ENCODE measurements at regions not wholly inside any gene's neighbourhood (a gene's known extent, or its start where the extent isn't known, plus 50 kb on each side); places are given as distances from the start of the nearest gene placed in this dataset.

- Histone ChIP-seq H3K4me2 (ENCODE audit: low read length) (no peak overlapping the region), H4K12ac (ENCODE audit: low read depth, low read length) (no peak overlapping the region), H2AFZ (ENCODE audit: insufficient read depth, low read length, poor library complexity) (no peak overlapping the region), H3K79me1 (ENCODE audit: low read length) (no peaks in the 10 kb centered on the region), H2AK5ac (ENCODE audit: low read length) (no peak overlapping the region), H4K8ac (ENCODE audit: low read depth, low read length) (no peak overlapping the region), H3K27ac (ENCODE audit: low read depth, low read length) (no peak overlapping the region), H3K14ac (ENCODE audit: low read length) (no peak overlapping the region), H3K9me3 (ENCODE audit: insufficient read depth, low read depth, low read length) (no peaks in the 10 kb centered on the region), H3K4ac (ENCODE audit: low read depth, low read length) (no peak overlapping the region), H4K91ac (ENCODE audit: low read depth, low read length) (no peak overlapping the region), H3K36me3 (ENCODE audit: control insufficient read depth in 1 of 2, insufficient read depth in 2 of 2, low read length in 2 of 2) (no peaks in the 10 kb centered on the region), H2BK5ac (ENCODE audit: low read depth, low read length, poor library complexity) (no peak overlapping the region), H3K27me3 (ENCODE audit: insufficient read depth, low read length) (no peaks in the 10 kb centered on the region), H3K18ac (ENCODE audit: low read length) (no peak overlapping the region), H3K79me2 (ENCODE audit: control insufficient read depth, insufficient read depth, low read length, poor library complexity) (no peaks in the 10 kb centered on the region), H3K4me1 (ENCODE audit: control insufficient read depth in 1 of 2, insufficient read depth in 2 of 2, low read length in 2 of 2) (no peaks in the 10 kb centered on the region), H3K4me3 (ENCODE audit: low read depth, low read length) (no peak overlapping the region), H3K9ac (ENCODE audit: low read length) (no peak overlapping the region), H2BK12ac (ENCODE audit: low read length) (no peak overlapping the region), H2BK120ac (ENCODE audit: insufficient read depth, low read length, poor library complexity) (no peak overlapping the region), H3K23ac (ENCODE audit: low read length) (no peak overlapping the region)
- no CpG with 5 or more reads among the region's 2 CpGs for WGBS (ENCODE audit: extremely low coverage, insufficient coverage, insufficient read length)
- no peak for DNase-seq
Observed at GRCh38 chr18:2396162-2396505, 175.2 kb downstream of the METTL4 start.

DNA sequence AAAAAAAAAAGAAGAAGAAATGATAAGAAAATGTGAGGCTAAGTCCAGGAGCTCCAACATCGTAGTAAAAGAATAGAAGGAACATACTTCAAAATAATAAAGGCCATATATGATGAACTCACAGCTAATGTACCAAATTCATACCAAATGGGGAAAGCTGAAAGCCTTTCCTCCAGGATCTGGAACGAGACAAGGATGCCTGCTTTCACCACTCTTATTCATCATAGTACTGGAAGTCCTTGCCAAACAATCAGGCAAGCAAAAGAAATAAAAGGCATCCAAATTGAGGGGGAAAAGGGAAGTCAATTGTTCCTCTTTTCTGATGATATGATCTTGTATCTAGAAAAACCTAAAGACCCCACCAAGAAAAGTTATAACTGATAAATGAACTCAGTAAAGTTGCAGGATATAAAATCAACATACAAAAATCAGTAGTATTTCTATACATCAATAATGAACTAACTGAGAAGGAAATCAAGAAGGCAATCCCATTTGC is 170.6 kb downstream of the METTL4 start:
- no peaks in the 10 kb centered on the region for H3K79me1 ChIP-seq (ENCODE audit: low read length)
- no peak overlapping the region for H2BK5ac ChIP-seq (ENCODE audit: low read depth, low read length, poor library complexity)
- H3K9me3 ChIP-seq (ENCODE audit: insufficient read depth, low read depth, low read length), result no peaks in the 10 kb centered on the region
- no peak overlapping the region for H3K23ac ChIP-seq (ENCODE audit: low read length)
- H2BK12ac ChIP-seq (ENCODE audit: low read length), result no peak overlapping the region
- no peak overlapping the region for H4K8ac ChIP-seq (ENCODE audit: low read depth, low read length)
- H3K27ac ChIP-seq (ENCODE audit: low read depth, low read length), result no peak overlapping the region
- no peak overlapping the region for H3K4me2 ChIP-seq (ENCODE audit: low read length)
- no peak overlapping the region for H3K18ac ChIP-seq (ENCODE audit: low read length)
- H3K27me3 ChIP-seq (ENCODE audit: insufficient read depth, low read length), result no peaks in the 10 kb centered on the region
- no peak overlapping the region for H4K91ac ChIP-seq (ENCODE audit: low read depth, low read length)
- H2AK5ac ChIP-seq (ENCODE audit: low read length), result no peak overlapping the region
- DNase-seq, result no peak
- H2BK120ac ChIP-seq (ENCODE audit: insufficient read depth, low read length, poor library complexity), result no peak overlapping the region
- H3K79me2 ChIP-seq (ENCODE audit: control insufficient read depth, insufficient read depth, low read length, poor library complexity), result no peaks in the 10 kb centered on the region
- no CpG with 5 or more reads among the region's 2 CpGs for WGBS (ENCODE audit: extremely low coverage, insufficient coverage, insufficient read length)
- no peaks in the 10 kb centered on the region for H3K4me1 ChIP-seq (ENCODE audit: control insufficient read depth in 1 of 2, insufficient read depth in 2 of 2, low read length in 2 of 2)
- H3K14ac ChIP-seq (ENCODE audit: low read length), result no peak overlapping the region
- H3K4ac ChIP-seq (ENCODE audit: low read depth, low read length), result no peak overlapping the region
- H3K4me3 ChIP-seq (ENCODE audit: low read depth, low read length), result no peak overlapping the region
- no peak overlapping the region for H4K12ac ChIP-seq (ENCODE audit: low read depth, low read length)
- no peak overlapping the region for H2AFZ ChIP-seq (ENCODE audit: insufficient read depth, low read length, poor library complexity)
- H3K36me3 ChIP-seq (ENCODE audit: control insufficient read depth in 1 of 2, insufficient read depth in 2 of 2, low read length in 2 of 2), result no peaks in the 10 kb centered on the region
- H3K9ac ChIP-seq (ENCODE audit: low read length), result no peak overlapping the region

DNA sequence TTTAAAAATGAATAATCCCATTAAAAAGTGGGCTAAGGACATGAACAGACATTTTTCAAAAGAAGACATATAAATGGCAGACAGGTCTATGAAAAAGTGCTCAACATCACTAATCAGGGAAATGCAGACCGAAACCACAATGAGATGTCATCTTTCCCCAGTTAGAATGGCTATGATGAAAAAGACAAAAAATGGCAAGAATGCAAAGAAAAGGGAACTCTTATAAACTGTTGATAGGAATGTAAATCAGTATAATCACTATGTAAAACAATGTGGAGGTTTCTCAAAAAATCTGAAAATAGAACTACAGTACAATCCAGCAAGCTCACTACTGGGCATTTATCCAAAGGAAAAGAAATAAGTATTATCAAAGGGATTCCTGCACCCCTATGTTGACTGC is 169.2 kb downstream of the METTL4 start:
- WGBS (ENCODE audit: extremely low coverage, insufficient coverage, insufficient read length), result no CpG with 5 or more reads among the region's 1 CpG

GRCh38 chr18:2406544-2406943 is 164.8 kb downstream of the METTL4 start:
- H3K14ac ChIP-seq (ENCODE audit: low read length), result no peak overlapping the region
- H3K4ac ChIP-seq (ENCODE audit: low read depth, low read length), result no peak overlapping the region
- H3K36me3 ChIP-seq (ENCODE audit: control insufficient read depth in 1 of 2, insufficient read depth in 2 of 2, low read length in 2 of 2), result no peaks in the 10 kb centered on the region
- DNase-seq, result no peak
- WGBS (ENCODE audit: extremely low coverage, insufficient coverage, insufficient read length), result no CpG with 5 or more reads among the region's 2 CpGs
- H3K79me1 ChIP-seq (ENCODE audit: low read length), result no peaks in the 10 kb centered on the region
- H4K8ac ChIP-seq (ENCODE audit: low read depth, low read length), result no peak overlapping the region
- no peak overlapping the region for H2BK12ac ChIP-seq (ENCODE audit: low read length)
- no peak overlapping the region for H3K4me3 ChIP-seq (ENCODE audit: low read depth, low read length)
- H3K79me2 ChIP-seq (ENCODE audit: control insufficient read depth, insufficient read depth, low read length, poor library complexity), result no peaks in the 10 kb centered on the region
- no peak overlapping the region for H3K27ac ChIP-seq (ENCODE audit: low read depth, low read length)
- H3K9ac ChIP-seq (ENCODE audit: low read length), result no peak overlapping the region
- H2AFZ ChIP-seq (ENCODE audit: insufficient read depth, low read length, poor library complexity), result no peak overlapping the region
- H2AK5ac ChIP-seq (ENCODE audit: low read length), result no peak overlapping the region
- H3K27me3 ChIP-seq (ENCODE audit: insufficient read depth, low read length), result no peaks in the 10 kb centered on the region
- H4K12ac ChIP-seq (ENCODE audit: low read depth, low read length), result no peak overlapping the region
- H3K23ac ChIP-seq (ENCODE audit: low read length), result no peak overlapping the region
- no peaks in the 10 kb centered on the region for H3K9me3 ChIP-seq (ENCODE audit: insufficient read depth, low read depth, low read length)
- H2BK120ac ChIP-seq (ENCODE audit: insufficient read depth, low read length, poor library complexity), result no peak overlapping the region
- H3K4me2 ChIP-seq (ENCODE audit: low read length), result no peak overlapping the region
- no peak overlapping the region for H2BK5ac ChIP-seq (ENCODE audit: low read depth, low read length, poor library complexity)
- H4K91ac ChIP-seq (ENCODE audit: low read depth, low read length), result no peak overlapping the region
- no peaks in the 10 kb centered on the region for H3K4me1 ChIP-seq (ENCODE audit: control insufficient read depth in 1 of 2, insufficient read depth in 2 of 2, low read length in 2 of 2)
- no peak overlapping the region for H3K18ac ChIP-seq (ENCODE audit: low read length)

More for the DNA sequence above, 169.2 kb downstream of the METTL4 start:
- Histone ChIP-seq H2AK5ac (ENCODE audit: low read length) (no peak overlapping the region), H4K12ac (ENCODE audit: low read depth, low read length) (no peak overlapping the region), H3K4ac (ENCODE audit: low read depth, low read length) (no peak overlapping the region), H3K23ac (ENCODE audit: low read length) (no peak overlapping the region), H4K91ac (ENCODE audit: low read depth, low read length) (no peak overlapping the region), H3K79me2 (ENCODE audit: control insufficient read depth, insufficient read depth, low read length, poor library complexity) (no peaks in the 10 kb centered on the region), H3K9ac (ENCODE audit: low read length) (no peak overlapping the region), H3K4me1 (ENCODE audit: control insufficient read depth in 1 of 2, insufficient read depth in 2 of 2, low read length in 2 of 2) (no peaks in the 10 kb centered on the region), H4K8ac (ENCODE audit: low read depth, low read length) (no peak overlapping the region), H2BK120ac (ENCODE audit: insufficient read depth, low read length, poor library complexity) (no peak overlapping the region), H3K4me2 (ENCODE audit: low read length) (no peak overlapping the region), H3K36me3 (ENCODE audit: control insufficient read depth in 1 of 2, insufficient read depth in 2 of 2, low read length in 2 of 2) (no peaks in the 10 kb centered on the region), H3K18ac (ENCODE audit: low read length) (no peak overlapping the region), H3K27me3 (ENCODE audit: insufficient read depth, low read length) (no peaks in the 10 kb centered on the region), H2AFZ (ENCODE audit: insufficient read depth, low read length, poor library complexity) (no peak overlapping the region), H3K4me3 (ENCODE audit: low read depth, low read length) (no peak overlapping the region), H2BK5ac (ENCODE audit: low read depth, low read length, poor library complexity) (no peak overlapping the region), H3K27ac (ENCODE audit: low read depth, low read length) (no peak overlapping the region), H3K14ac (ENCODE audit: low read length) (no peak overlapping the region), H3K9me3 (ENCODE audit: insufficient read depth, low read depth, low read length) (no peaks in the 10 kb centered on the region), H3K79me1 (ENCODE audit: low read length) (no peaks in the 10 kb centered on the region), H2BK12ac (ENCODE audit: low read length) (no peak overlapping the region)
- DNase-seq, result peak in 1 of 2 donors; percentile 41

All from trophoblast cell (in vitro differentiated cells and primary cell).